BJ (cell line): ENCODE measurements at regions not wholly inside any gene's neighbourhood (a gene's known extent, or its start where the extent isn't known, plus 50 kb on each side); places are given as distances from the start of the nearest gene placed in this dataset.

Experiments
- CTCF ChIA-PET: fragments of 350-600 bp; formaldehyde crosslinking; extraction: SDS; loops from one replicate; lab custom pipeline; 2021; ENCODE audit warnings: antibody characterized with exemption, inconsistent platforms; lab: Yijun Ruan, JAX
- POLR2A ChIA-PET: fragments of 300-600 bp; sonication (Branson Sonifier 250); formaldehyde crosslinking; extraction: SDS; loops from one replicate; lab custom pipeline; 2021; ENCODE audit warnings: antibody characterized with exemption; lab: Charles Lee
- DNase-seq: peaks from one replicate; pipeline ENCODE4 v3.0.0-alpha.2; 2011; ENCODE audit warnings: low read depth
- H3K27me3 ChIP-seq: 2 replicates; pipeline ENCODE4 v1.6.0; 2011; ENCODE audit warnings: low read length; ENCODE audit not compliant: control insufficient read depth, insufficient read depth
- H3K36me3 ChIP-seq: 2 replicates; pipeline ENCODE4 v1.5.1; 2011; ENCODE audit warnings: low read length; ENCODE audit not compliant: control insufficient read depth, insufficient read depth
- H3K4me3 ChIP-seq: 2 replicates; pipeline ENCODE4 v1.5.1; 2011; ENCODE audit warnings: low read depth, mild to moderate bottlenecking, control low read depth, low read length
- CTCF ChIP-seq: IDR thresholded peaks from 2 replicates; pipeline ENCODE4 v1.5.1; 2011; ENCODE audit warnings: low read depth, mild to moderate bottlenecking, control low read depth, inconsistent platforms, low read length, moderate library complexity; ENCODE audit not compliant: insufficient read depth

DNA sequence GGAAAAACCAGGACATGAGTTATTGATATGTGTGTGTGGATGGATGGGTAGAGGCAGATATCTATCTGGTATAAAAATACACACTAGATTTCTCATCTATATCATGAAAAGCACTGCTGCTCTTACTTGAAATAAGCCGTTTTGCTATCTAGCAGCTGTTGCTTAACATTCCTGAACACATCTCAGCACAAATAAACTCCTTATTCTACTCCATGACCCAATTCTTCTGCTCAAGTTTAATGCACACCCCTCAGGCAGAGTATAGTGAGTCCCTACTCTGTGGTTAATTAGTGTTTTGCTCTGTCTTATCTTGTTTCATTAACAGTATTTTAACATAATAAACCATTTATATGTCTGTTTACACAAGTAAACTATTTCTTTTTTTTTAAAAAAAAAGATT, 134.2 kb downstream of the CBLN2 start:
- ChIA-PET CTCF (interaction anchor here (0.8 kb wide), 1 partner anchor 56 kb away, joined by 3 read pairs; no protein-coding TSS in a partner anchor), POLR2A (no interaction called here)
- Histone ChIP-seq H3K4me3 (no peak overlapping the region), H3K36me3 (no peaks in the 10 kb centered on the region), H3K27me3 (no peaks in the 10 kb centered on the region)
- no peak for DNase-seq
- TF ChIP-seq CTCF: no peak

- Histone ChIP-seq H3K36me3 (no peaks in the 10 kb centered on the region), H3K27me3 (no peaks in the 10 kb centered on the region), H3K4me3 (no peak overlapping the region)
- TF ChIP-seq CTCF: no peak
- CTCF ChIA-PET: no interaction called here
- no peak for DNase-seq
- POLR2A ChIA-PET: no interaction called here
These were observed 137.1 kb downstream of the CBLN2 start for GRCh38 chr18:72407048-72407447.

DNA sequence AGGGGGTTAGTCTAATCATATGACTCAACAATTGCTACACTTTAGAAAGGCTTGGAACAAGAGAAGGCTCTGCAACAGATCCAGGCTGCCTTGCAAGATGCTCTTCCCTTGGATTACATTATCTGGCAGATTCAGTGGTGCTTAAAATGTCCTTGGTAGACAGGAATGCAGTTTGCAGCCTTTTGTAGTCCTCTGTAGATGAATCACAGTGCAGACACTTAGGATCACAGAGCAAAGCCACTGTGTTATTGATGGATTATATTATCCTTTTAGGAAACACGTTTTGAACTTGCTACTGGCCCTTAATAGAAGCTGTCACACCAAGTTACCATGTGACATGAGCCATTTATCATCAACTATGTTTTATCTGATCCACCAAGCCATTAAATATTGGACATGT, 152.2 kb downstream of the CBLN2 start:
- no peak overlapping the region for H3K4me3 ChIP-seq
- no peaks in the 10 kb centered on the region for H3K36me3 ChIP-seq
- CTCF ChIA-PET: interaction anchor here (0.7 kb wide), 1 partner anchor 13 kb away, joined by 3 read pairs; no protein-coding TSS in a partner anchor
- no peak for DNase-seq
- TF ChIP-seq CTCF: no peak
- POLR2A ChIA-PET: no interaction called here
- no peaks in the 10 kb centered on the region for H3K27me3 ChIP-seq

DNA sequence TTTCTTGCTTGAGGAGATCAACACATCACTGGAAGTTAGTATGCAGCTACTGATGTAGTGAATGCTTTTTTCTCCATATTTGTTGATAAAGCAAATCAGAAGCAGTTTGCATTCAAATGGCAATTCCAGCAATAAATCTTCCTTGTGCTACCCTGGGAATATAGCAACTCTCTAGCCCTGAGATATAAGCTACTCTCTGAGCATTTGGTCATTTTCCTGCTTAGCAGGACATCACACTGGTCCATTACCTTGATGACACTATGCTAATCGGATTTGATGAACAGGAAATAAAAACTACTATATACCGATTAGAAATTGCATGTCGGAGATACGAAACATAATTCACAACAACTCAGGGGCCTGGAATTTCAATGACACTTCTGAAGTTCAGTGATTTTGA, 152.7 kb downstream of the CBLN2 start:
- no peaks in the 10 kb centered on the region for H3K27me3 ChIP-seq
- CTCF ChIA-PET: no interaction called here
- POLR2A ChIA-PET: no interaction called here
- no peak overlapping the region for H3K4me3 ChIP-seq
- TF ChIP-seq CTCF: no peak
- H3K36me3 ChIP-seq: no peaks in the 10 kb centered on the region
- DNase-seq: no peak

DNA sequence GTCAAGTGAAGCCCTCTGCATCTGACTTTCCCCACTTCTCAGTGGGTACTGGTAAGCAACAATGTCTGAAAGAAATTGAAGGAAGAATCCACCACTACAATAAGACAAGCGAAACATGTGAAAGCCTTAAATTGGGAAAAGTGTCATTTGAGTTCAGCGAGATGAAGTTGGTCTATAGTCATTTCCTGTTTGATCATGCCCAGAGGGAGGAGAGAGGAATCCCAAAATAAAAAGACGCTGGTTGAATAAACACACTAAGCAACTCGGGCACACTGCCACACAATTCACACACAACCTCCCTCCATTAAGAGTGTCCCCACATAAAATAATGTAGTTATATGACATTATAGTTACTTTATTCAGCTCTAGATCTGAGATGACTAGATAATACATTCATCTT, 166.1 kb downstream of the CBLN2 start:
- ChIA-PET CTCF (interaction anchor here (1.1 kb wide), 1 partner anchor 14 kb away, joined by 3 read pairs; no protein-coding TSS in a partner anchor), POLR2A (no interaction called here)
- H3K4me3 ChIP-seq: no peak overlapping the region
- TF ChIP-seq CTCF: no peak
- H3K27me3 ChIP-seq: no peaks in the 10 kb centered on the region
- no peak for DNase-seq
- H3K36me3 ChIP-seq: no peaks in the 10 kb centered on the region
